ENCODE measurements at regions not wholly inside any gene's neighbourhood (a gene's known extent, or its start where the extent isn't known, plus 50 kb on each side); places are given as distances from the start of the nearest gene placed in this dataset.

GRCh38 chr6:22433745-22434144 is 135.6 kb upstream of the HDGFL1 start:
- TF ChIP-seq CTCF (IDR thresholded peaks at IDR 0.05): no peak
- TF ChIP-seq POLR2A (IDR thresholded peaks at IDR 0.05): no peak

All from testis (tissue), 2 donors.